ENCODE measurements at regions not wholly inside any gene's neighbourhood (a gene's known extent, or its start where the extent isn't known, plus 50 kb on each side); places are given as distances from the start of the nearest gene placed in this dataset.
A peak's percentile ranks its signal among the peaks of the same experiment; 100 is the strongest.

GRCh38 chrX:94041881-94042280, 367.9 kb downstream of the FAM133A start:
- DNase-seq (ENCODE audit: low spot score), result no peak

- DNase-seq (ENCODE audit: low spot score), result no peak
Measured at GRCh38 chrX:94045724-94046123, 371.7 kb downstream of the FAM133A start.

DNA sequence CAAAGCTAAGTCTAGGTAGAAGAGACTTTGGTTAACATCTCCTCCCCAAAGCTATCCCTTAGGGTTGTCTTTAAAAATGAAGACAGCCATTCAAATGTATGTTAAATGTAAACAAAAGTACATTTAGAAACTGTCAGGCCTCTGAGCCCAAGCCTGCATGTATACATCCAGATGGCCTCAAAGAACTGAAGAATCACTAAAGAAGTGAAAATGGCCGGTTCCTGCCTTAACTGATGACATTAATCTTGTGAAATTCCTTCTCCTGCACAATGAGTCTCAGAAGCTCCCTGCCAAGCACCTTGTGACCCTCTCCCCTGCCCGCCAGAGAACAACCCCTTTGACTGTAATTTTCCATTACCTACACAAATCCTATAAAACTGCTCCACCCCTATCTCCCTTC, 377.9 kb downstream of the FAM133A start:
- DNase-seq (ENCODE audit: low spot score), result no peak

DNA sequence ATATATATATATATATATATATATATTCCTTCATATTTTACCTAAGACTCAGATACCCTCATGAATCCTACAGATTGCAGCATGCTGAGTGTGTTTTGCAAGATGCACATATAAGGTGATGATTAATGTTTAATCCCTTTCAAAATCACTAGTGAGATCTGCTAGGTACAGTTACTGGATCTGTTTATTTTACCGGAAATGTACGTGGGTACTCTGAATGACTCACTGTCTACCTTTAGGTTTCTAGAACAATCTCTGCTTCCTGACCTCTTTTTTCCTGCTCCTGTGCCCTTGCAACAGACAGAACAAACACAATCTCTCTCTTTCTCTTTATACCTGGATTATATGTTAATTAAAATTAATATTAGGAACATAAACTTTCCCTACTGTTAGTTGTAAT, 379.6 kb downstream of the FAM133A start:
- no peak for DNase-seq (ENCODE audit: low spot score)

GRCh38 chrX:94057385-94057784, 383.4 kb downstream of the FAM133A start:
- DNase-seq (ENCODE audit: low spot score), result no peak

GRCh38 chrX:94058728-94059382, 384.8 kb downstream of the FAM133A start:
- peak; percentile 34 for DNase-seq (ENCODE audit: low spot score)

DNA sequence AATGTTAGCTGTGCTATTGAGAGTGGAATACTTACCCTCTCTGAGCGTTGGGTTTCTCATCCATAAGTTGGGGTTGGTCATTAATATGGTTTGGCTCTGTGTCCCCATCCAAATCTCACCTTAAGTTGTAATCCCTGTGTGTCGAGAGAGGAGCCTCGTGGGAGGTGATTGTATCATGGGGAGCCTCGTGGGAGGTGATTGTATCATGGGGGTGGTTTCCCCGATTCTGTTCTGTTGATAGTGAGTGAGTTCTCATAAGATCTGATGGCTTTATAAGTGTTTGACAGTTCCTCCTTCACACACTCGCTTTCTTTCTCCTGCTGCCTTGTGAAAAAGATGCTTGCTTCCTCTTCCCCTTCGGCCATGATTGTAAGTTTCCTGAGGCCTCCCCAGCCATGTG, 391.1 kb downstream of the FAM133A start:
- no peak for DNase-seq (ENCODE audit: low spot score)

DNA sequence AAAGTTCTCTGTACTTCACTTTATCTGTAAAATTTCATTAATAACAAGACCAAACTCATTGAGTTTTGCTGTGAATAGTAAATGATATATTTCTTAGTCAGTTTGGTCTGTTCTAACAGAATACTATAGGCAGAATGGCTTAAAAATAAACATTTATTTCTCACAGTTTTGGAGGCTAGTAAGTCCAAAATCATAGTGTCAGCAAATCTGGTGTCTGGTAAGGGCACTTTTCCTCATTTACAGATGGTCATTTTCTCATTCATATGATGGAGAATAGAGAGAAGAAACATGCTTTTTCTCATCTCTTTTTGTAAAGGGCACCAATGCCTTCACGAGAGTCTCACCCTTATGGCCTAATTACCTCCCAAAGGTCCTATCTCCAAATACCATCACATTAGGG, 415.1 kb downstream of the FAM133A start:
- no peak for DNase-seq (ENCODE audit: low spot score)

- no peak for DNase-seq (ENCODE audit: low spot score)
Measured at GRCh38 chrX:94097868-94098267, 423.9 kb downstream of the FAM133A start.

DNA sequence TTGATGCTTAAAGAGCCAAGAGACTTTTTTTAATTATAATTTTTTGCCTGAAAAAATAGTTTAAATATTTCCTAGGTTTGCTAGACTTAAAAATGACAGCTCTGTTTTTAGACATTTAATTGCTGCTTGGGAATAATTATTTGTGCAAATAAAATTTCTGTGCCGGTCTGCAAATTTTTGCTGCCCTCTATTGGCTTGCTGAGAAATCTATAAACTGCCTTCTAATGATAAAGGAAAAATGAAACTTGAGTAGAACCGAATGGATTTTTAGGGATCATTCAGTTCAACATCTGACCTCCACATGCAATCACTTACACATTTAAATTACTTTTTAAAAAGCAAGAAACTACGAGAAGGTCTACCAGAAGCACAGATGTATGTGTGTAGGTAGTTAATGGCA, 434.0 kb downstream of the FAM133A start:
- no peak for DNase-seq (ENCODE audit: low spot score)

DNA sequence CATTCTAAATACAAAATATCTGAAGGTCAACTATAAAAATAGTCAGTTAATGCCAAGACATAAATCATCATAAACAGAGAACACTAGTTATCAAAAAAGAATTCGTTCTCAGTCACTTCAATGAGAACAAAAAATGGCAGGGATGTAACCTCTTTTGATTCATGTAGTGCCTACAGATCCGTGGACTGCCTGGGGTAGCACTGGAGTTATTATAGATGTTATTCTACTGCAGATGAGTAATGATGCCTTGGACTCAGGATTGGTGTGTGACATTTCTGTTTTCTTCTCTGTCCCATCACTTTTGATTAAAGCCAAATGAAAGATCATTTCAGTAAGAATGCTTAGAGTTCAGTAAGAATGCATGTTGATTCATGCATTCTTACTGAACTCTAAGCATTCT, 440.4 kb downstream of the FAM133A start:
- DNase-seq (ENCODE audit: low spot score), result no peak

DNA sequence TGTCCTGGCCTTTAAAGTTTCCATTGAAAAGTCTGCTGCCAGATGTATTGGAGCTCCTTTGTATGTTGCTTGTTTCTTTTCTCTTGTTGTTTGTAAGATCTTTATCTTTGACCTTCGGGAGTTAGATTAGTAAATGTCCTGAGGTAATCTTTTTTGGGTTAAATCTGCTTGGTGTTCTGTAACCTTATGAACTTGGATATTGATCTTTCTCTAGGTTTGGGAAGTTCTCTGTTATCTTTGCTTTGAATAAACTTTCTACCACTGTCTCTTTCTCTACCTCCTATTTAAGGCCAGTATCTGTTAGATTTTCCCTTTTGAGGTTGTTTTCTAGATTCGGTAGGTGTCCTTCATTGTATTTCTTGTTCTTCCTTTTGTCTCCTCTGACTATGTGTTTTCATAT, 447.8 kb downstream of the FAM133A start:
- no peak for DNase-seq (ENCODE audit: low spot score)

DNA sequence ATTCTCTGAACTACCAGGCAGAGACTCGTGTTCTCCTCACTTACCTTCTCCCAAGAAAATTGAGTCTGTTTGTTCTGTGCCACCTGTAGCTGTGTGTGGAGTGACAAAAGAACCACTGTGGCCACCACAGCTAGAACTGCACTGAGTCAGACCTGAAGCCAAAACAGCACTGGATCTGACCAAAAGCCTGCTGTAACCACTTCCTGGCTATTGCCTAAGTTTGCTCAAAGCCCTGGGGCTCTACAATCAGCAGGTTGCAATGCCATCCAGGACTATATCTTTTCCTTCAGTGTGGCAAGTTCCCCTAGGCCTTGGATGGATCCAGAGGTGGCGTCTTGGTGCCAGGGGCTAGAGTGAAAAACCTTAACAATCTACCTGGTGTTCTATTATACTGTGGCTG, 449.1 kb downstream of the FAM133A start:
- no peak for DNase-seq (ENCODE audit: low spot score)

DNA sequence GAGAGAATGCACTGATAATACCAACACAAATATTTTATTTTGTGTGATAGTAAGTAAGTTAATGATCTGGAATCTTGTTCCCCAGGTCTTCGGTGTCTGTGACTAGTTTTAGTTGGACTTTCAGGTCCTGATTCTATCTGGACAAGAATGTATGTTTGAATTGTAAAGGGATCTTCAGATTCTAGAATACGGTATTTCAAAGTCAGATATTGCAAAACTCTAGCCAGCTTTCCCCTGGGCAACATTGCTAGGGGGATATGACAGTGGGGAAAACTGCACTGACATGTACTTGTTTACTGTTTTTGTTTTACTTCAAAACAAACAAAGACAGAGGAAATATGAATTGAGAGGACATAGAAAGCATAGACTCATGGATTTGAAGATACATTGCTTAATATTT, 489.0 kb downstream of the FAM133A start:
- no peak for DNase-seq (ENCODE audit: low spot score)

DNA sequence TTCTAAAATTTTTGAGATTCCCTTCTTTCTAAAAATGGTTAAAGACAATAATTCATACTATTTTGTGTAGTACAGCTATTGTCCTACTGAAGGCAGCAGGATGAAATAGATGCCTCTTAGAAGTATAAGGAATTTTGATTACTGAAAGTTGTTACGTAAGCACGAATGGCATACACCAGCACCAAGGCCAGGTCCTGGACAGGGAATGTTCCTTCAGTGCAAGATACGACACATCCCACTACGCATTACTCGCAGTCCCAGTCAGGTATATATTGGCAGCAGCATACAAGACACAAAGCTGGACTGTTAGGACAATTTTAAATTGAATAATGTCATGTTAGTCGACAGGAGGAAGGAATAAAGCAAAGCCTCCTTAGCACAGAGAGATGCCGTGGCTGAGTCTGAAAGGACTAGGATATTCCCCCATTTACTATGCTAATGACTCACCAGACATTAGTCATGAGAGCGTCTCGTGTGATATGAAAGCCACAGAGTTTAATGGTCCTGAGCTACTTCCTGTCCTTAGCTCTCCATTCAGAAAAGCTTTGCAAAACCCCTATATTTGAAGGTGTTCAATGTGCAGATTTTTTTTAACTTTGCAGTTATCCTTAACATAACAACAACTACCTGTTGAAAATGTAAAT, 504.3 kb downstream of the FAM133A start:
- DNase-seq (ENCODE audit: low spot score), result no peak

GRCh38 chrX:94204524-94204923, 530.5 kb downstream of the FAM133A start:
- DNase-seq (ENCODE audit: low spot score), result no peak

DNA sequence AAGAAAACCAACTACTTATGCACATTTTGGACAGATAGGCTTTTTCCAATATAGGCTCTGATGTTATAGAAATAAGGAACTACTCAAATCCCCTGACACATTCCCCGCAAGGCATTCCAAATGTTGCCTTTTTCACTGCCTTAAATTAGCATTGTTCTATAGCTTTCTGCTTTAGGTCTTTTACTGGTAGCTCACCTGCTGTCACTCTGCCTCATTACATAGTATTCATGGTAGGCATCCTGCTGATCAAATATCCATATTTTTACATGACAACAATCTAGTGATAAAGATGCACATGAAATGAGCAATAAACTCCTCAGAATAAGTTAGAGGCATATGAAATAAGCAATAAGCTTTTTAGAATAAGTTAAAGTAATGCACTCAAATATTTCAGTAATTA, 542.7 kb downstream of the FAM133A start:
- peak; percentile 6 for DNase-seq (ENCODE audit: low spot score)

- DNase-seq (ENCODE audit: low spot score), result no peak
Measured at GRCh38 chrX:94252211-94252610, 578.2 kb downstream of the FAM133A start.

- no peak for DNase-seq (ENCODE audit: low spot score)
Measured at GRCh38 chrX:94256396-94256795, 582.4 kb downstream of the FAM133A start.

- no peak for DNase-seq (ENCODE audit: low spot score)
Measured at GRCh38 chrX:94265323-94265722, 591.3 kb downstream of the FAM133A start.

- DNase-seq (ENCODE audit: low spot score), result no peak
Measured at GRCh38 chrX:94288325-94288724, 614.3 kb downstream of the FAM133A start.

DNA sequence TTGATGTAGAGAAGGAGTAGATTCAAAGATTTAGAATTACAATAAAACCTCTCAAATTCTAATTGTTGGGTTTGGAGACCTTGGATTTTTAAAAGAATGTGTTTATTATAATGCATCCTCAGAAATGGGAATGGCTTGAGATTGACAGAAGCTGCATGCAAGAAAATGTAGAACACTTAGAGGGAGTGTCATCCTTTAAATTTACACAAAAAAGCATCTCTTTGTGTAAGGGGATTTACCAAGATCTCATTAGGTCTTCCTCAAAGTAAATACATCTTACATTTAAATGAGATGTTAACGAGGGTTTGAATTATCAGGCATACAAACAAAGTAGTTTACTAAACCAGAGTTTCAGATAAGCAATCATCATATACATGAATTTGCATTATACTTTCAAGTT, 615.0 kb downstream of the FAM133A start:
- DNase-seq (ENCODE audit: low spot score), result no peak

DNA sequence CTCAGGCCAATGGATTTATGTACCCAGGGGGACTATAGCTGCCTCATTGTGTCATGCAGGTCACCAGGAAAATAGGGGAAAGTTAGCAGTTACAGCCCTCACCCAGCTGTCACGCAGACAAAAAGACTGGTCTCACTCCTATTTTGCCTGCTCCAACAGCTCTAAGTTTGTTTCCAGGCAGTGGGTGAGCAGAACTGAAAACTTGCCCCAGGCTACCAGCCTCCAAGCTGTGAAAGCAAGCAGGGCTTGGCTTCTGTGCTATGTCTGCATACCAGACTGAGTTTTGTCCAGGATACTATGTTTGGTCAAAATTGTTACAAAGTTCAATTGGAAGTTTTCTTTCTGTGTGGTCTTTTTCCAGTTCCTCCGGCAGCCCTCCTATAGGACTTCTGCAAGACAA, 628.4 kb downstream of the FAM133A start:
- DNase-seq (ENCODE audit: low spot score), result no peak

- no peak for DNase-seq (ENCODE audit: low spot score)
Measured at GRCh38 chrX:94329182-94329581, 655.2 kb downstream of the FAM133A start.

Measured in iPS-NIHi11 (cell line).